Activated T-helper 1 cell treated with anti-CD3 and anti-CD28 coated beads, Interleukin-2, amount 50 U/mL, for 16 hours (primary cell): ENCODE measurements at regions not wholly inside any gene's neighbourhood (a gene's known extent, or its start where the extent isn't known, plus 50 kb on each side); places are given as distances from the start of the nearest gene placed in this dataset.

Source experiments
- DNase-seq, 2 donors: peaks; one replicate each; pipeline ENCODE4 v3.0.0-alpha.2; 2020; ENCODE audit warnings: low read depth in 1 of 2, low spot score in 1 of 2

- no peak for DNase-seq
These were observed 1096.6 kb downstream of the PCDH17 start for GRCh38 chr13:58728126-58728525.

DNA sequence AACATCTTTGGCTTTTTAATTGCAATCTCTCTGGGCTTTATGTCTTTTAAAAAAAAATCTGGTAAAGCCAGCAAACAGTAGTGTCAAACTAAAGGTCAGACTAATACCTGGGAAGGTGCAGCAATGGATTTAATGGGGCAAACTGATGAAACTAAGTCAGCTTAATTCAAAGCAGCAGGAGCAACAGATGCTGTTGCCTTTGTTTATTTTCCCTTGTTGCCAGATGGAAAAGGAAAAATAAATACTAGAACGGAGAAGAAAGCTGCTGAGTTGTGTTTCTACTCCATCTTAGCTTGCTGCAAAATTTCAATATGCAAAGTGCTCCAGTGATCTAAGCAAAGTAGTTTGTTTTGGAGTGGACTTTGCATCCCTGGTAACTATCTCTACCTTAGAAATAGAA is 1097.8 kb downstream of the PCDH17 start:
- DNase-seq: no peak

- DNase-seq: no peak
These were observed 1113.1 kb downstream of the PCDH17 start for GRCh38 chr13:58744686-58745085.

DNA sequence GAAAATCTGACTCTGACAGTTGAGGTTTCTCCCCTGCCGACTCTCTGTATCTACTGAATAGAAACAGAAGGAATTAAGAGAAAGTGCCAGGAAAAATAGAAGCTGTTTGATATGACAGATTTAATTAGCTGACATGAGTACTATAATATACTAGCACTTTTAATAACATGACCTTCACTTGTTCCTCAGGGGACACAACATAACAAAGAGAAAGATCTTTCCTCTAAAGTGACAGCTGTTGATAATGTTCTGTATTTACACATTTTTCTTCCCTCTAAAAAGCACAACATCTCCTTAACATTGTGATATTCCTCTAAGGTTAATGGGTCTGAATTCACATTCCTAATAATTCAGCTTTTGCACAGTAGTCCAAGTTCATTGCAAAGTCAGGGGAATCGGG is 1136.0 kb downstream of the PCDH17 start:
- DNase-seq: no peak

- no peak for DNase-seq
These were observed 1141.8 kb downstream of the PCDH17 start for GRCh38 chr13:58773280-58773859.

DNA sequence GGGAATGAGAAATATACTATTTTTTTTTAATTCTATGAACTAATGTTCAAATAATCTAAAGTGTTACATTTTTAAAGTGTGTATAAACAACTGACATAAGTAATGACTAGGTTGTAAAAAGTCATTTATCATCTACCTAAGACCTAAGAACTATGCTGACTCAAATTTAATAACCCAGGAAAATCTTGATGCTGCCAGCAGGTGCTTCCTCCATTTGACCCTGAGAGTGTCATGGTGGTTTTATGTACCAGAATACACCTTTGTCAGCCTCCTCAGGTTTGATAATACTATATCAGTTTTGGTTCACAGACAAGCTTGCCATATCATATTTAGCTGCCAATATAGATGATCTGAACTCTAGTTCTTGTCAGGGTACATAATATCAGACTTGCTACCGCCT is 1151.2 kb downstream of the PCDH17 start:
- DNase-seq: no peak

DNA sequence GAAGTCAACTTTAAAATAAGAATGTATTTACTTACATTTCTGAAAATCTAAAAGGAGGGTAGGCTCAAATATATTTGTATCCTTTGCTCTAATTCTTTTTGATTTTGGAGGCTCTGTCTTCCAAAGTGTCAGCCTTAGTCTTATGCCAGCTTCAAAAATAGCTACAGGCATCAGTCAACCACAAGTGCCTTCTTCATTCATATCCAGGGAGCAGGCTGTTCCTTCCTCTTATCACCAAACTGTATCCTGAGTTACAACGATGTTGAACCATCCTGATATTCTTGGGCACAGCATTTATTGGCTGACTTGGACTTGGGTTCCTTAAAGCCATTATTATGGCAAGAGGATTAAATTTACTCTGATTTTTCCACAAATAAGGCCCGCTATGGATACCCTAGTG is 1161.3 kb downstream of the PCDH17 start:
- DNase-seq: no peak

GRCh38 chr13:58795715-58796114 is 1164.2 kb downstream of the PCDH17 start:
- DNase-seq: no peak

- DNase-seq: no peak
These were observed 1173.3 kb downstream of the PCDH17 start for GRCh38 chr13:58804832-58805231.

GRCh38 chr13:58806401-58806800 is 1174.9 kb downstream of the PCDH17 start:
- DNase-seq: no peak

DNA sequence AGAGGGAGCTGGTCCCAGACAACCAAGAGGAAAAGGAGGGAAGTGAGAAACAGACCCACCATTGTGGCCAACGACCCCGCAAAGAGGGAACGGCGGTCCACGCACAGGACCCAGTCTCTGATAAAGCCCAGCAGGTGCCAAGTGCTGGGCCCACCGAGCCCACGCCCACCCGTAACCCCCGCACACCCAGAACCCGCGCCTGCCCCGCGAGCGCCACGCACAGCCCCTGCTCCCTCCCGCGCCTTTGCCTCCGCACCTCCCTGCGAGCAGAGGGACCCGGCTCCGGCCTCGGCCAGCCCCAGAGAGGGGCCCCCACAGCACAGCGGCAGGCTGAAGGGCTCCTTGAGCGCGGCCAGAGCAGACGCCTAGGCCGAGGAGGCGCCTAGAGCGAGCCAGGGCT is 1192.2 kb downstream of the PCDH17 start:
- no peak for DNase-seq

GRCh38 chr13:58827904-58828303 is 1196.4 kb downstream of the PCDH17 start:
- DNase-seq: no peak

DNA sequence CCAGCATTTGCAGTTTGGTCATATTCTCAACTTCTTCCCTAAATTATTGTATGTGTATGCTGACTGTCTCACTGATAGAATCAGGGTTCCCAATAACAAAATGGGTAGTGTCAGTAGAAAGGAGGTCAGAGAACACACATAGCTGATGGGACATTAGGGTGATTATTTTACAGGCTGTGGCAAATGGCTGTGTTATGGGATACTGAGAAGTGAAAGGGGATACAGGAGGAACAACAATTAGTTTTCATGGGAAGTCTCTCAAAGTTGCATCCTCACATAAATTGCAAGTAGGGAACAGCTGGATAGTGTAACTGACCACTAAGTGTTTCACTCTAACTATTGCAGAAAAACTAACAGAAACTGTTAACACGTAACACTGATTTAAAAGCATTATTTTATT is 1199.3 kb downstream of the PCDH17 start:
- no peak for DNase-seq

- no peak for DNase-seq
These were observed 1207.1 kb downstream of the PCDH17 start for GRCh38 chr13:58838615-58839014.

DNA sequence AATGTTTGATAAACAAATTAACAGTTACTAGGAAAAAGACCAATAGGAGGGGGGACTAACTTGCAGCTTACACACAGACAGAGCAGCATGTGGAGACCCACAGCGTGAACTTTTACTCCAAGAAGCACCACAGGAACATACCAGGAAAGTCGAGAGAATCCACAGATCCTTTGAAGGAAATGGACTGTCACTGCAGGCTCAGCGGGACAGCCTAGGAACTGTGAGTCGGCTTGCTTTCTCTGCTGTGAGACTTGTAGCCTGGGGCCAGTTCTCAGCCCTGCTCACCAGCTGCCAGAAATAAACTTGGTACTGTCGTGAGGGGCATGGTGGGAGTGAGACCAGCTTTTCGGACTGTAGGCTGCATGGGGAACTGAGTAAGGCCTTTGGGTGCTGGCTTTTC is 1211.5 kb downstream of the PCDH17 start:
- no peak for DNase-seq

DNA sequence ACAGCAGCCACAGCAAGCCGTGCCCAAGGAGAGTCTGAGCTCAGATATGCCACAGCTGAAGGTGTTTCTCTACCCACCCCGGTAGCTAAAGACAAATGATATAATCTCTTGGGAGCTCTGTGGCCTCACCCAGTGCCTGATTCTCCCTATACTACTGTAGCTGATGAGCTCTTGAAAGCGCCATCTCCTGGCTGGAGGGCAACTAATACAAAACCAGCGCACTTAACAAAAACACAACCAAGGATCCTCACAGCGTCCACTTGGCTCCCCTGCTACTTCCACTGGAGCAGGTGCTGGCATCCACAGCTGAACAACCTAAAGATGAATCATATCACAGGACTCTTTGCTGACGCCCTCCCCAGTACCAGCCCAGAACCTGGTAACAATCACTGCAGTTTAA is 1212.0 kb downstream of the PCDH17 start:
- no peak for DNase-seq

DNA sequence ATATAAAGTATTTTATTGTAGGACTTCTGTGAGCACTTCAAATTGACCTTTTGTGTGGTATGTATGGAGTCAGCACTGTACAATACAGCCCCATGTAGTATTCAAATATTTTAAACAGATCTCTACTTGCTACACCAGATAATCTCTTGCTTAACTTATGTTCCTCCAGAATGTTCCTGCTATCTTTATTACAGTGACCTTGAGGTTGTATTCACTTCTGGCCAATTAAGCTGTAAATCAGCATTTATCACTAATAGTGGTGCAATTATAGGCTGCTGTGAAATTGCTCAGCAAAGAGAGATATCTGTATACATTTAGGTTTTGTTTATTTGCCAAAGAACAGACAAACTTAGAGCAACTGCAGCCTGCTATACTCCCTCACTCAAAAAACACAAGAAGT is 1218.6 kb downstream of the PCDH17 start:
- no peak for DNase-seq

GRCh38 chr13:58852076-58852475 is 1220.5 kb downstream of the PCDH17 start:
- DNase-seq: no peak

DNA sequence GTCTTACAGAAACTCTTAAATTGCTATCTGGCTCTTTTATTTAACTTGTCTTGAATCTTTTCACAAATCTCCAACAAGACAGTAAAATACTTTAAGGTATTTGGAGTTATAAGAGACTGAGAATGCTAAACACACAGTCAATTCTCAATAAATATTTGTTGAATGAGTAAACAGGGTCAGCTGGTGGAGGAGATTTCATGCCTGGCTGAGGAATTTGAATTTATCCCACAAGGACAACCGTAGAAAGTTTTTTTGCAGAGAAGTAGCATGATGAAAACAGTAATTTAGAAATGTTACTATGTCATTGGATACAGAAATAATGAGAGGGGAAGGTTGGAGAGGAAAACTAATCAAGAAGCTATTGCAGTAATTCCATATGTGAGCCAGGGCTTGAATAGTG is 1223.7 kb downstream of the PCDH17 start:
- DNase-seq: no peak

DNA sequence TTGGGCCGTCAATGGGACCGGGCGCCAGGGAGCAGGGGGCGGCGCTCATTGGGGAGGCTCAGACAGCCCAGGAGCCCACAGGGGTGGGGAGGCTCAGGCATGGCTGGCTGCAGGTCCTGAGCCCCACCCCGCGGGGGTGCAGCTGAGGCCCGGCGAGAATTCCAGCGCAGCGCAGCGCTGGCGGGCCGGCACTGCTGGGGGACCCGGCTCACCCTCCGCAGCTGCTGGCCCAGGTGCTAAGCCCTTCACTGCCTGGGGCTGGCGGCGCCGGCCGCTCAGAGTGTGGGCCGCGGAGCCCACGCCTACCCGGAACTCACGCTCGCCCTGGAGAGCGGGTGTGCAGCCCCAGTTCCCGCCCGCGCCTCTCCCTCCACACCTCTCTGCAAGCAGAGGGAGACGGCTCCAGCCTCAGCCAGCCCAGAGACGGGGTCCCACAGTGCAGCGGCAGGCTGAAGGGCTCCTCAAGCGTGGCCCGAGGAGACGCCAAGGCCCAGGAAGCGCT is 1227.4 kb downstream of the PCDH17 start:
- no peak for DNase-seq

GRCh38 chr13:58865286-58865685 is 1233.7 kb downstream of the PCDH17 start:
- DNase-seq: no peak

- DNase-seq: no peak
These were observed 1238.0 kb downstream of the PCDH17 start for GRCh38 chr13:58869566-58869965.

DNA sequence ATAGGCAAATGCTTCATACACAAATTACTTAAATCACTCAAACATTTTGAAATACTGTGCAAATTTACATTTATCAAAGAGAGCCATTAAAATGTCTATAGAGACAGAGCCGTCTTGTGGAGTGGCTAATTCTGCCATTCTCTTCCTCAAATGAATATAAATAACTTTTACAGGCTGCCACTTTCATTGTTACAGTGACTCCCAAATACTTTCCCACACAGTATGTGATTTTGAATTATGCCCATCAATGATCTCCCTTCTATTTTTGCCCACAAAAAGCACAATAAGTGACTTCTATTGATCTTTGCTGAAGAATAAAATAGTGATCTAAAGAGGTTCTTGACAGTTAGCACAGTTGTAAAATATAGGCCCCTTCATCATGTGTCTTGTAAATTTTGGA is 1244.9 kb downstream of the PCDH17 start:
- no peak for DNase-seq

- DNase-seq: no peak
These were observed 1247.6 kb downstream of the PCDH17 start for GRCh38 chr13:58879114-58879513.
